Upper lobe of right lung (tissue), 1 donor: ENCODE measurements at regions not wholly inside any gene's neighbourhood (a gene's known extent, or its start where the extent isn't known, plus 50 kb on each side); places are given as distances from the start of the nearest gene placed in this dataset.
A peak's percentile ranks its signal among the peaks of the same experiment; 100 is the strongest.

Experiments used
- ATAC-seq: fragments of 200-7000 bp; cut with Tn5 transposase; one replicate; pipeline ENCODE4 v1.9.1; 2020; ENCODE audit warnings: mild to moderate bottlenecking, moderate library complexity
- DNase-seq: peaks from one replicate; pipeline ENCODE4 v3.0.0-alpha.2; 2020
- H3K27ac ChIP-seq: fragments of 200-600 bp; one replicate; pipeline ENCODE4 v1.8.0; 2022
- H3K27me3 ChIP-seq: fragments of 200-600 bp; one replicate; pipeline ENCODE4 v1.8.0; 2022; ENCODE audit warnings: mild to moderate bottlenecking
- H3K36me3 ChIP-seq: fragments of 200-600 bp; one replicate; pipeline ENCODE4 v1.8.0; 2022
- H3K4me1 ChIP-seq: fragments of 200-600 bp; one replicate; pipeline ENCODE4 v1.8.0; 2022
- H3K4me3 ChIP-seq: fragments of 200-600 bp; one replicate; pipeline ENCODE4 v1.8.0; 2022; ENCODE audit warnings: mild to moderate bottlenecking
- H3K9me3 ChIP-seq: fragments of 200-600 bp; one replicate; pipeline ENCODE4 v1.8.0; 2022
- CTCF ChIP-seq: fragments of 200-600 bp; IDR thresholded peaks from one replicate; pipeline ENCODE4 v1.8.0; 2022; ENCODE audit warnings: antibody characterized with exemption
- intact Hi-C: fragments of 100-400 bp; cut with DNase I; formaldehyde crosslinking; loops from one replicate; pipeline ENCODE4 v1.11.0; 2022
- donor health status: DM: no; HTN: yes; CAD: no; lungs with severe emphysema.

GRCh38 chrY:15162211-15162610 is 637.9 kb downstream of the NLGN4Y start:
- TF ChIP-seq CTCF = no peak
- no peaks in the 10 kb centered on the region for H3K36me3 ChIP-seq
- intact Hi-C loops = no loop called here

GRCh38 chrY:15179890-15180289 is 655.6 kb downstream of the NLGN4Y start:
- no peak overlapping the region for H3K27ac ChIP-seq
- TF ChIP-seq CTCF = no peak
- H3K9me3 ChIP-seq = no peaks in the 10 kb centered on the region
- H3K27me3 ChIP-seq = no peaks in the 10 kb centered on the region
- no peaks in the 10 kb centered on the region for H3K4me1 ChIP-seq
- H3K36me3 ChIP-seq = no peaks in the 10 kb centered on the region
- intact Hi-C loops = no loop called here
- ATAC-seq = no peak
- H3K4me3 ChIP-seq = no peak overlapping the region
- DNase-seq = no peak

More at GRCh38 chrY:15162211-15162610, 637.9 kb downstream of the NLGN4Y start:
- no peaks in the 10 kb centered on the region for H3K27me3 ChIP-seq
- ATAC-seq (no peak), DNase-seq (no peak)
- H3K4me1 ChIP-seq = no peaks in the 10 kb centered on the region
- H3K27ac ChIP-seq = no peak overlapping the region
- no peaks in the 10 kb centered on the region for H3K9me3 ChIP-seq
- H3K4me3 ChIP-seq = no peak overlapping the region

GRCh38 chrY:15229056-15229455 is 704.7 kb downstream of the NLGN4Y start:
- H3K4me1 ChIP-seq = no peaks in the 10 kb centered on the region
- intact Hi-C loops = no loop called here
- H3K4me3 ChIP-seq = no peak overlapping the region
- no peaks in the 10 kb centered on the region for H3K9me3 ChIP-seq
- DNase-seq = no peak
- no peak for ATAC-seq
- no peaks in the 10 kb centered on the region for H3K27me3 ChIP-seq
- peak; percentile 12 for TF ChIP-seq CTCF
- no peaks in the 10 kb centered on the region for H3K36me3 ChIP-seq
- H3K27ac ChIP-seq = no peak overlapping the region

- no peaks in the 10 kb centered on the region for H3K9me3 ChIP-seq
- ATAC-seq (no peak), DNase-seq (no peak)
- no peaks in the 10 kb centered on the region for H3K27me3 ChIP-seq
- H3K4me1 ChIP-seq = no peaks in the 10 kb centered on the region
- H3K27ac ChIP-seq = no peak overlapping the region
- H3K36me3 ChIP-seq = no peaks in the 10 kb centered on the region
- H3K4me3 ChIP-seq = no peak overlapping the region
- intact Hi-C loops = no loop called here
- TF ChIP-seq CTCF = no peak
Observed at GRCh38 chrY:15239596-15240132, 715.3 kb downstream of the NLGN4Y start.

- no peak for TF ChIP-seq CTCF
- no peak overlapping the region for H3K27ac ChIP-seq
- intact Hi-C loops = no loop called here
- no peaks in the 10 kb centered on the region for H3K4me1 ChIP-seq
- no peaks in the 10 kb centered on the region for H3K9me3 ChIP-seq
- no peaks in the 10 kb centered on the region for H3K36me3 ChIP-seq
- H3K27me3 ChIP-seq = no peaks in the 10 kb centered on the region
- no peak overlapping the region for H3K4me3 ChIP-seq
- ATAC-seq = peak; percentile 58
- DNase-seq = no peak
Observed at GRCh38 chrY:15259286-15259685, 735.0 kb downstream of the NLGN4Y start.

GRCh38 chrY:15286572-15286971 is 762.2 kb downstream of the NLGN4Y start:
- Histone ChIP-seq H3K9me3 (no peaks in the 10 kb centered on the region), H3K27me3 (no peaks in the 10 kb centered on the region), H3K36me3 (no peaks in the 10 kb centered on the region), H3K4me1 (no peaks in the 10 kb centered on the region), H3K4me3 (no peak overlapping the region), H3K27ac (no peak overlapping the region)
- no peak for TF ChIP-seq CTCF
- DNase-seq = no peak
- intact Hi-C loops = no loop called here
- no peak for ATAC-seq
